OCI-LY3 (cell line): ENCODE measurements at regions not wholly inside any gene's neighbourhood (a gene's known extent, or its start where the extent isn't known, plus 50 kb on each side); places are given as distances from the start of the nearest gene placed in this dataset.

Experiments
- H2AFZ ChIP-seq: fragments of 200-600, 300-600 bp; shearing (Covaris generic); 2 replicates; pipeline ENCODE4 v1.6.0; 2014; ENCODE audit warnings: antibody characterized with exemption, low read depth, low read length
- H3K27ac ChIP-seq: fragments of 200-600, 300-600 bp; sonication (generic); 2 replicates; pipeline ENCODE4 v1.5.1; 2014; ENCODE audit warnings: mild to moderate bottlenecking, low read length, moderate library complexity, mixed read lengths
- H3K27me3 ChIP-seq: fragments of 200-600, 300-600 bp; sonication (generic); 2 replicates; pipeline ENCODE4 v1.6.1; 2014; ENCODE audit warnings: low read depth, low read length, mixed read lengths
- H3K36me3 ChIP-seq: fragments of 200-600, 300-600 bp; sonication (generic); replicated peaks from 2 replicates; pipeline ENCODE3; 2014; ENCODE audit warnings: low read depth, low read length, mixed read lengths
- H3K4me1 ChIP-seq: fragments of 300-600, 200-600 bp; sonication (generic); 2 replicates; pipeline ENCODE4 v1.6.1; 2014; ENCODE audit warnings: low read length, mixed read lengths
- H3K4me2 ChIP-seq: fragments of 200-600, 300-600 bp; sonication (generic); 2 replicates; pipeline ENCODE4 v1.6.1; 2014; ENCODE audit warnings: low read length, mixed read lengths
- H3K4me3 ChIP-seq: fragments of 300-600, 200-600 bp; sonication (generic); 2 replicates; pipeline ENCODE4 v1.5.1; 2014; ENCODE audit warnings: antibody characterized with exemption, mild to moderate bottlenecking, low read length, moderate library complexity
- H3K79me2 ChIP-seq: fragments of 300-600, 200-600 bp; shearing (Covaris generic); 2 replicates; pipeline ENCODE4 v1.6.1; 2014; ENCODE audit warnings: mild to moderate bottlenecking, low read length, mixed read lengths
- H3K9ac ChIP-seq: fragments of 300-600, 200-600 bp; shearing (Covaris generic); 2 replicates; pipeline ENCODE4 v1.6.0; 2014; ENCODE audit warnings: mild to moderate bottlenecking, low read length, moderate library complexity
- H3K9me3 ChIP-seq: fragments of 200-600, 300-600 bp; shearing (Covaris generic); 2 replicates; pipeline ENCODE4 v1.6.1; 2014; ENCODE audit warnings: low read length, mixed read lengths; ENCODE audit not compliant: insufficient read depth
- H4K20me1 ChIP-seq: fragments of 200-600, 300-600 bp; sonication (generic); 2 replicates; pipeline ENCODE4 v1.6.1; 2016; ENCODE audit warnings: low read length, mixed read lengths; ENCODE audit not compliant: insufficient read depth
- EZH2phosphoT487 ChIP-seq: fragments of 200-600 bp; shearing (Covaris generic); IDR thresholded peaks from 2 replicates; pipeline ENCODE4 v1.6.1; 2018; ENCODE audit warnings: antibody characterized with exemption, mixed run types, low read depth
- TF ChIP-seq, protein P1 (sequence below): fragments of 200-600, 300-600 bp; sonication (generic); IDR thresholded peaks from 2 replicates; pipeline ENCODE4 v1.5.1; 2014; ENCODE audit warnings: antibody characterized with exemption, low read length, low read depth

DNA sequence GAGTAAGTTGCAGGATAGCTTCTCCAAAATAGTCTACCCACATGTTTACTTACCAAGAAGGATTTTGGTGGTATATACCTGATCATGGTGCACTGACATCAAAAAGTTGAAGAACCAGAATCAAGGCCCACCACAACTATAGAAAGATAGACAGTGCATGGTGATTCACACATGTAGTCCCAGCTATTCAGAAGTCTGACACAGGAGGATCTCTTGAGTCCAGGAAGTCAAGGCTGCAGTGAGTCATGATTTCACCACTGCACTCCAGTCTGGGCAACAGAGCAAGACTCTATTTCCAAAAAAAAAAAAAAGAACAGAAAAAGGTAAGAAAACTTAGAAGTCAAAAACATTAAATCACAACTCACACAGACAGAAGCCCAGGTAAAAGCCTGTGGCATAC lies 422.2 kb upstream of the FOXG1 start:
- Histone ChIP-seq H4K20me1 (no peaks in the 10 kb centered on the region), H3K27ac (no peak overlapping the region), H3K4me2 (no peak overlapping the region), H2AFZ (no peak overlapping the region), H3K79me2 (no peaks in the 10 kb centered on the region), H3K9ac (no peak overlapping the region), H3K4me1 (no peaks in the 10 kb centered on the region), H3K36me3 (no peaks in the 10 kb centered on the region), H3K27me3 (no peaks in the 10 kb centered on the region), H3K4me3 (no peak overlapping the region), H3K9me3 (no peaks in the 10 kb centered on the region)
- TF ChIP-seq, protein P1, sequence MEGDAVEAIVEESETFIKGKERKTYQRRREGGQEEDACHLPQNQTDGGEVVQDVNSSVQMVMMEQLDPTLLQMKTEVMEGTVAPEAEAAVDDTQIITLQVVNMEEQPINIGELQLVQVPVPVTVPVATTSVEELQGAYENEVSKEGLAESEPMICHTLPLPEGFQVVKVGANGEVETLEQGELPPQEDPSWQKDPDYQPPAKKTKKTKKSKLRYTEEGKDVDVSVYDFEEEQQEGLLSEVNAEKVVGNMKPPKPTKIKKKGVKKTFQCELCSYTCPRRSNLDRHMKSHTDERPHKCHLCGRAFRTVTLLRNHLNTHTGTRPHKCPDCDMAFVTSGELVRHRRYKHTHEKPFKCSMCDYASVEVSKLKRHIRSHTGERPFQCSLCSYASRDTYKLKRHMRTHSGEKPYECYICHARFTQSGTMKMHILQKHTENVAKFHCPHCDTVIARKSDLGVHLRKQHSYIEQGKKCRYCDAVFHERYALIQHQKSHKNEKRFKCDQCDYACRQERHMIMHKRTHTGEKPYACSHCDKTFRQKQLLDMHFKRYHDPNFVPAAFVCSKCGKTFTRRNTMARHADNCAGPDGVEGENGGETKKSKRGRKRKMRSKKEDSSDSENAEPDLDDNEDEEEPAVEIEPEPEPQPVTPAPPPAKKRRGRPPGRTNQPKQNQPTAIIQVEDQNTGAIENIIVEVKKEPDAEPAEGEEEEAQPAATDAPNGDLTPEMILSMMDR: no peak
- no peak for TF ChIP-seq EZH2phosphoT487

GRCh38 chr14:28348797-28349196 lies 417.8 kb upstream of the FOXG1 start:
- Histone ChIP-seq H3K4me1 (no peaks in the 10 kb centered on the region), H4K20me1 (no peaks in the 10 kb centered on the region), H3K4me2 (no peak overlapping the region), H3K79me2 (no peaks in the 10 kb centered on the region), H3K9ac (no peak overlapping the region), H2AFZ (no peak overlapping the region), H3K27me3 (no peaks in the 10 kb centered on the region), H3K9me3 (no peaks in the 10 kb centered on the region), H3K36me3 (no peaks in the 10 kb centered on the region), H3K4me3 (no peak overlapping the region), H3K27ac (no peak overlapping the region)
- TF ChIP-seq EZH2phosphoT487: no peak
- TF ChIP-seq, protein P1: no peak

DNA sequence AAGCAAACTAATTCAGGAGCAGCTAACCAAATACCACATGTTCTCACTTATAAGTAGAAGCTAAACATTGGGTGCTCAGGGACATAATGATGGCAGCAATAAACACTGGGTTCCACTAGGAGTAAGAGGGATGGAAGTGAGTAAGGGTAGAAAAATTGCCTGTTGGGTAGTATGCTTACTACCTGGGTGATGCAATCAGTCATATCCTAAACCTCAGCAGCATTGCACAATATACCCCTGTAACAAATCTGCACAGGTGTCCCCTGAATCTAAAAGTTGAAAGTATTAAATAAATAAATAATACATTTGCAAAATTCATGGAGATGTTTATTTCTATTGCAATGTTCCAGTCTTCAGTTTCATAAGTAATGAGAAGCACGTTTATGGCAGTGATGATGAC lies 409.8 kb upstream of the FOXG1 start:
- Histone ChIP-seq H3K27me3 (no peaks in the 10 kb centered on the region), H3K9me3 (peaks cover 3% of the 10 kb centered on the region; the same call in 1 of the 2 replicates), H3K9ac (no peak overlapping the region)

GRCh38 chr14:28361486-28361885 lies 405.1 kb upstream of the FOXG1 start:
- H3K36me3 ChIP-seq: no peaks in the 10 kb centered on the region
- no peaks in the 10 kb centered on the region for H4K20me1 ChIP-seq
- peaks cover 3% of the 10 kb centered on the region for H3K9me3 ChIP-seq
- no peaks in the 10 kb centered on the region for H3K27me3 ChIP-seq
- TF ChIP-seq, protein P1: no peak
- no peak for TF ChIP-seq EZH2phosphoT487
- H3K4me2 ChIP-seq: no peak overlapping the region
- no peak overlapping the region for H3K27ac ChIP-seq
- no peak overlapping the region for H3K9ac ChIP-seq
- H2AFZ ChIP-seq: no peak overlapping the region
- H3K4me1 ChIP-seq: no peaks in the 10 kb centered on the region
- no peaks in the 10 kb centered on the region for H3K79me2 ChIP-seq
- no peak overlapping the region for H3K4me3 ChIP-seq

More for the DNA sequence above, 409.8 kb upstream of the FOXG1 start:
- Histone ChIP-seq H3K79me2 (no peaks in the 10 kb centered on the region), H3K27ac (no peak overlapping the region), H4K20me1 (no peaks in the 10 kb centered on the region), H3K4me3 (no peak overlapping the region), H3K4me2 (no peak overlapping the region), H2AFZ (no peak overlapping the region), H3K4me1 (no peaks in the 10 kb centered on the region), H3K36me3 (no peaks in the 10 kb centered on the region)
- no peak for TF ChIP-seq EZH2phosphoT487
- TF ChIP-seq, protein P1: no peak
